GM18870 (cell line): ENCODE measurements at regions not wholly inside any gene's neighbourhood (a gene's known extent, or its start where the extent isn't known, plus 50 kb on each side); places are given as distances from the start of the nearest gene placed in this dataset.

Experiments
- ATAC-seq: cut with Tn5 transposase; IDR thresholded peaks from one replicate; pipeline ENCODE4 v1.9.1; 2021; ENCODE audit warnings: moderate library complexity; ENCODE audit not compliant: unreplicated experiment

- no peak for ATAC-seq
Observed at GRCh38 chr18:75926811-75927210, 499.3 kb upstream of the SMIM21 start.

GRCh38 chr18:75923169-75923568 lies 495.7 kb upstream of the SMIM21 start:
- ATAC-seq: no peak

GRCh38 chr18:75916624-75916982 lies 489.1 kb upstream of the SMIM21 start:
- no peak for ATAC-seq

- ATAC-seq: no peak
Observed at GRCh38 chr18:75915941-75916623, 488.6 kb upstream of the SMIM21 start.

GRCh38 chr18:75912829-75913228 lies 485.3 kb upstream of the SMIM21 start:
- no peak for ATAC-seq

GRCh38 chr18:75904416-75904815 lies 476.9 kb upstream of the SMIM21 start:
- ATAC-seq: no peak

- no peak for ATAC-seq
Observed at GRCh38 chr18:75898651-75899050, 471.1 kb upstream of the SMIM21 start.

GRCh38 chr18:75897386-75897785 lies 469.9 kb upstream of the SMIM21 start:
- ATAC-seq: no peak

GRCh38 chr18:75896865-75897264 lies 469.4 kb upstream of the SMIM21 start:
- no peak for ATAC-seq

- no peak for ATAC-seq
Observed at GRCh38 chr18:75895135-75895534, 467.6 kb upstream of the SMIM21 start.

- ATAC-seq: no peak
Observed at GRCh38 chr18:75884728-75885127, 457.2 kb upstream of the SMIM21 start.

- no peak for ATAC-seq
Observed at GRCh38 chr18:75880925-75881504, 453.5 kb upstream of the SMIM21 start.

- no peak for ATAC-seq
Observed at GRCh38 chr18:75880266-75880665, 452.8 kb upstream of the SMIM21 start.

- no peak for ATAC-seq
Observed at GRCh38 chr18:75879196-75879595, 451.7 kb upstream of the SMIM21 start.

- ATAC-seq: no peak
Observed at GRCh38 chr18:75875559-75875958, 448.1 kb upstream of the SMIM21 start.

GRCh38 chr18:75874401-75875089 lies 447.0 kb upstream of the SMIM21 start:
- no peak for ATAC-seq

- ATAC-seq: no peak
Observed at GRCh38 chr18:75871596-75871995, 444.1 kb upstream of the SMIM21 start.

GRCh38 chr18:75869162-75869561 lies 441.7 kb upstream of the SMIM21 start:
- no peak for ATAC-seq

GRCh38 chr18:75868031-75868430 lies 440.5 kb upstream of the SMIM21 start:
- ATAC-seq: no peak

- no peak for ATAC-seq
Observed at GRCh38 chr18:75865639-75866038, 438.1 kb upstream of the SMIM21 start.

GRCh38 chr18:75864816-75865215 lies 437.3 kb upstream of the SMIM21 start:
- no peak for ATAC-seq

- ATAC-seq: no peak
Observed at GRCh38 chr18:75863696-75864095, 436.2 kb upstream of the SMIM21 start.
